ENCODE measurements at regions not wholly inside any gene's neighbourhood (a gene's known extent, or its start where the extent isn't known, plus 50 kb on each side); places are given as distances from the start of the nearest gene placed in this dataset.

GRCh38 chr1:4353090-4353856 lies 301.1 kb upstream of the AJAP1 start:
- TF ChIP-seq CTCF (IDR thresholded peaks at IDR 0.05; ENCODE audit: insufficient read depth, low read length, poor library complexity, severe bottlenecking) (no peak), EZH2phosphoT487 (conservative IDR thresholded peaks at IDR 0.05; ENCODE audit: low read length) (no peak)
